IPS-NIHi7 (cell line): ENCODE measurements at regions not wholly inside any gene's neighbourhood (a gene's known extent, or its start where the extent isn't known, plus 50 kb on each side); places are given as distances from the start of the nearest gene placed in this dataset.

ENCODE experiments used
- DNase-seq: peaks from one replicate; pipeline ENCODE4 v3.0.0; 2012; ENCODE audit warnings: mixed read lengths; ENCODE audit errors: extremely low spot score

DNA sequence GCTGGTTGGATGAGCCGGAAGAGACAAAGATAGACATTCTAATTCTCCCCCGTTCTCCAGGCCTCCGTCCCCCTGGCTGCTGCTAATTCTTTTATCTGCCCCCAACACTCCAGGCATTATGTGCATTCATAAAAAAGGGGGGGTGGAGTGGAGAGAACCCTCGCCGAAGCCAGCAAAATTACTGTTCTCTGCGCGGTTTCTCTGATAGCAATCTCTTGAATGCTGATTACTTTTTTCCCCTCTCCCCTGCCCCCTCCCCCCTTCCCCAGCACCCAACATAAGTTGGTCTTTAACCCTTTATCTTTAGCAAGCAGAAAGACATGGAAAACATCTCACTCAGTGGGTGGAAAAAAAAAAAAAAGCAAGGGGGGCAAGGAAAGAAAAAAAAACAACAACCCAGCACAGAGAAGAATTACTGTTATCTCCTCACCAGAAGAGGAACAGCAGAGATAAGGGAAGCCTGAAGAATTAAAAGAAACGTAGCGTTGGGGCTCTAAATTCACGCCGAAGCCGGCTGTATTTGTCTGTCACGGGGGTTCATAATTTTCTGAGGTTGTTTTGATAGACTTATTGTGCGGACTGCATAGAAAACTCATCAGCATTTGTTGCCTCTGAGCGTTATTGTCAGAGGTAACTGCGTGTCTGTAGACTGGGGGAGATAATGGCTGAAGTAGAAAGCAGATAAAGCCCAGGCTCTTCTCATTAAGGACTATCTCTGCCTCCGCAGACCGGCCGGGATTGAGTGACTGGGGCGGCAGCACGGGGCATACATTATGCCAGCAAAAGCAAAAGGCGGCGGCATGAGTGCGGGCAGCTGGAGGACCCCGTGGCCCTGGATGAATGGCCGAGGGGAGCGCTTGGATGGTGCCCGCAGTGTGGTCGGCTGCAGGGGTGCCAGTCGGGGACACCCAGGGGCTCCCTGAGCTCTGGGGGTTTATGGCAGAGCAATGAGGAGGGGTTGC lies 126.9 kb downstream of the MRM1 start:
- no peak for DNase-seq

GRCh38 chr17:36730095-36730808 lies 128.9 kb downstream of the MRM1 start:
- DNase-seq, result no peak

GRCh38 chr17:36730857-36731490 lies 129.6 kb downstream of the MRM1 start:
- DNase-seq, result no peak

- DNase-seq, result peak; percentile 69
Measured at GRCh38 chr17:36731811-36732210, 130.4 kb downstream of the MRM1 start.

DNA sequence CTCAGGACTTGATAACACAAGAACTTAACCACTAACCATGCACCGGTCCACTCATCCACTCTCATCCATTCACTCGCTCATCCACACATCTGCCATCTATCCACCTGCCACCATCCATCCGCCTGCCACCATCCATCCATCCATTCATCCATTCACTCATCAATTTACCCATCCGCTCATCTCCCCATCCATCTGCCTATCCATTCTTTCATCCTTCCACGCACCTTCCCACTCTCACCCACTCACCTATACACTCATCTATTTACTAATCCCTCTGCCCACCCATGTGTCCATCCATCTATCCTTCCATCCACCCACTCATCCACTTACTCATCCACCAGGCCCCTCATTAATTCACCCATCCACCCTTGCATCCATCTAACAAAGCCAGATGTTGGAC lies 131.0 kb downstream of the MRM1 start:
- DNase-seq, result no peak

GRCh38 chr17:36736201-36737156 lies 135.1 kb downstream of the MRM1 start:
- no peak for DNase-seq

GRCh38 chr17:36739208-36739607 lies 137.8 kb downstream of the MRM1 start:
- DNase-seq, result no peak

- DNase-seq, result no peak
Measured at GRCh38 chr17:36740157-36740556, 138.8 kb downstream of the MRM1 start.

- no peak for DNase-seq
Measured at GRCh38 chr17:36741019-36741902, 139.9 kb downstream of the MRM1 start.

DNA sequence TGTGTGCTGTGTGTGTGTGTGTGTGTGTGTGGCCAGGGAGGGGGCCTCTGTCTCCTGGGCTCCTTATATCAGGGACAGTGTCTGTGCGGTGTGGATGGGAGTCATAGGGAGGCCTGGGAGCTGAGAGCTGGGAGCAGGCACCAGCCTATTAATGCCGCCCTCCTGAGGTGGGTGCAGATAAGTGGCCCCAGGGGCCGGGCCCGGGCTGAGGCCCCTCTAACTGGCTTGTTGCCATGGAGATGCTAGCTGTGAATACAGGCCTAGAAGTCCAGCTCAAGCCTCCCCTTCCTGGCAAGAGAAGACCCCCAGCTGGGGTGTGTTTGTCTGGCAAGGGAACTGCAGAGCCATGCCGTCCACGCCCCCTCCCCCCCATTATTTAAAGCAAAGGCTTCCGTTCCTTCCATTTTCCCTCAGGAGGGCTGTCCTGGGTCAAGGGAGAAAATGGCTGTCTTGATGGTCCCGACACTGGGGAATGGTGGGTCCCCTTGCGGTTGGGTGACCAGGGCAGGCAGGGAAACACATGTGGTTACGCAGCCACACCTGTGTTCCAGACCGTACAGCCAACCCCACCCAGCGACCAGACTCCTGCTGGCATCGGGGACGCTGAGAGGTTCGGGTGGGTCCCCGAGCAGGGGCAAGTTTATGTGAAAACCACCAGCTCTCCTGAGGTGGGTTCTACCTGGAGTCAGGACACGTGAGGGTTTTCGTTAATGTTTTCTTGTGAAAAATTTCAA lies 141.1 kb downstream of the MRM1 start:
- DNase-seq, result peak; percentile 49

DNA sequence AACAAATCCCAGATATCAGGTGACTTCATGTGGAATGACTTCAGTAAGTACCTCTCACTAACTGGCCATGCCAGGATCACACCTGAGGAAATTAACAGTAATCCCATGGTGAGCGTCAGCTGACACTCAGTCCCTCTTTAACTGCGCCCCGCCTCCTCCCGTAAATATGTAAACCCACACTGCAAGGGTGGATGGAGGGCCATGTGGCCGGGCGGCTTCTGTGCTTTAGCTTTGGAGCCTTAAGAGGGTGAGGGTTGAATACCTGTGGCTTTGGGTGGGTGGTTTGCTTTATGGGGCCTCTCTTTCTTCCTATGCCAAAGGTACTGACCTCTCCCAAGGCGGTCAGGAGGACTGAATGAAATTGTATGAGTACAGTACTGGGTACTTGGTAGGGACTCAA lies 141.7 kb downstream of the MRM1 start:
- DNase-seq, result no peak

DNA sequence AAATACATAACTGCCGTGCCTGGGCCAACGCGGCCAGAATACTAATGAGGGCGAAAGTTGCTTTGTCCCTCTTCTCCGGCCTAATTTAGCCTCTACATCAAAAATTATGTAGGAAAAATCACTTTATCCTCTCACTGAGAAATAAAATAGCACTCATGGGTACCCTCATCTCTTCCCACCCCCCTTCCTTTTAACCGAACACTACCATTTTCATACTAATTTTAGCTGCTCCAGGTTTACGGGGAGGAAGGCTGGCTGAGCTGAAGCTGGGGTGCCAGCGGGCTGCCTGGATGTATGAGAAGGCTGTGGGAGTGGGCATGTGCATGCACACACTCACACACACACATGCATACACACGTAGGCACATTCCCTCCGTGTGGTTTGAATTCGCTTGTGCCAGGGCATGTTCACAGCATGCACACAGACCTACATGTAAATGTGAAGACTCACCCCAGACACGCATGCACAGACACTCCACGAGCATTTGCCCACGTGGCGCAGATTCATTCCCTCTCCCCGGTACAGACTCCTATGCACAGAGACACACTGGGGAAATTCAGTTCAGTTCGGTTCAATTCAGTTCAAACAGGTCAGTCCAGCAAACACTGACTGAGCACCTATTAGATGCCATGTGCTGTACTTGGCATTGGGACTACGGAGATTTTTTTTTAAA lies 145.1 kb downstream of the MRM1 start:
- DNase-seq, result no peak

DNA sequence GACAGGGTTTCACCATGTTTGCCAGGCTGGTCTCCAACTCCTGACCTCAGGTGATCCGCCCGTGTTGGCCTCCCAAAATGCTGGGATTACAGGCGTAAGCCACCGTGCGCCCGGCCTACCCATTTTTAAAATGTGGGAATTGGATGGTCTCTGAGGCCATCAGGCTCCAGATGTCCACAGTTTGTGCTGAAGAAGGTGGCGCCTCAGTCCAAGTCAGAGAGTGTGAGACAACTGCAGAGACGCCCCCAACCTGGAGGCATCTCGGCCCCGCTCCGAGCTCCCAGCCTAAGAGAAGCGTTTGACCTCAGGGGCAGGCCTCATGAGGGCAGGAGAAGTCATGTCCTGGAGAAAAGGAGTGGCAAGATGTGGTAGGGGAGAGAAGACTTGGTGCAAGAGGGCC lies 146.5 kb downstream of the MRM1 start:
- DNase-seq, result no peak

DNA sequence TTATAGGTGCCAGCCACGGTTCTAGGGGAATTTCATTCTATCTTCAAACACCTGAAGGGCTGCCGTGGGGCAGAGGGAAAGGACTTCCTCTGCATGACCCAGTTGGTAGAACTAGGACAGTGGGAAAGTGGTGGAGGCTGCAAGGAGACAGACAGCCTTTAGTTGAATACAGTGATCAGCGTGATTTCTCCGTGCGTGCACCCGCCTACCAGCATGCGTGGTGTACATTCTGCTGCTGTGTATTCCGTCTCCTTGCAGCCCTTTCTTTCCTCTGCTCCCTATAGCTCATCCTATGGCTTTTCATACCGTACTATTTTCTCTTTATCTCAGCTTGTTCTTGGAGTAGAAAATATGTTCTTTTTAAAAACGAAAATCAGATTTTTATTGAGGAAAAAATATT lies 146.9 kb downstream of the MRM1 start:
- DNase-seq, result no peak

DNA sequence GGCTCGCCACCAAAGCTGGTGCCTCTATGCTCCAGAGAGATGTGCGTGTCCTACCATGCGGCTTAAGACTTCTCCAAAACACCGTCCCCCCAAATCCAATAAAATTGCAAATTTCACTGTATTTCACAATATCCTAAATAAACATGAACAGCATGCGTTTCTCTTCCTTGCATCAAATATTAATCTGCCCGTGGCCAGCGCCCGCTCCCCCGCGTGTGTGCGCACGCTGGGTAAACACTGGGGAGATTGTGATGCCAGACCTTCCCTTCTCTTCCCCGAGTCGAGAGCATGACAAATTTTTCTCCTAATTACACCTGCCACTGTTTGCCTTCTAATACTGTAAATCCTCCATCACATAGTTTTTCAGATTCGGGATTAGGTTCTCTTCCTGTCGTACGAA lies 148.1 kb downstream of the MRM1 start:
- no peak for DNase-seq

DNA sequence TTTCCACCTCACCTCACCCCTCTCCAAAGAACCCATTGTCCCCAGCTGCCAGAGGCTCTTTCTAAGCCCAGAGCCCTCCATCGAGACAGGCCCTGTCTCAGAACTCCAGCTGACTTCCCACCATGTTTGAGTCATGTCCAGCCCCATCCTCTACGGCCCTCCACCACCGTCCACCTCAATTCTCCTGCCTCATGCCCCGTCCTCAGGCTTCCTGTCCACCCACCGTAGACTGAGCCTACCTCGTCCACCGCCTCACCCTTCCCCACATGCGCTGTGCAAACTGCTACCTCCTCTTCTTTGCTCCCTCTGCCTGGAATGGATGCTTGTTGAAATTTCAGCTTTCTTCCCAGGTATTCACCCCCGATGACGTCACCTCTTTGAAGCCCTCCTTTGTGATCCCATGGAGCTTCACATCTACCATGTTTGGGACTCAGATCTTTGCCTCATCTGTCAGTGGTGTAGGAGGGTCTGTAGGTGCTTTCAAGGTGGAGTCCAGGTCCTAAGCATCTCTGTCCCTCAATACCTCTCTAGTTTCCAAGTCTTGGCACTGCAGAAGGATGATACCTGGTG lies 149.0 kb downstream of the MRM1 start:
- no peak for DNase-seq

DNA sequence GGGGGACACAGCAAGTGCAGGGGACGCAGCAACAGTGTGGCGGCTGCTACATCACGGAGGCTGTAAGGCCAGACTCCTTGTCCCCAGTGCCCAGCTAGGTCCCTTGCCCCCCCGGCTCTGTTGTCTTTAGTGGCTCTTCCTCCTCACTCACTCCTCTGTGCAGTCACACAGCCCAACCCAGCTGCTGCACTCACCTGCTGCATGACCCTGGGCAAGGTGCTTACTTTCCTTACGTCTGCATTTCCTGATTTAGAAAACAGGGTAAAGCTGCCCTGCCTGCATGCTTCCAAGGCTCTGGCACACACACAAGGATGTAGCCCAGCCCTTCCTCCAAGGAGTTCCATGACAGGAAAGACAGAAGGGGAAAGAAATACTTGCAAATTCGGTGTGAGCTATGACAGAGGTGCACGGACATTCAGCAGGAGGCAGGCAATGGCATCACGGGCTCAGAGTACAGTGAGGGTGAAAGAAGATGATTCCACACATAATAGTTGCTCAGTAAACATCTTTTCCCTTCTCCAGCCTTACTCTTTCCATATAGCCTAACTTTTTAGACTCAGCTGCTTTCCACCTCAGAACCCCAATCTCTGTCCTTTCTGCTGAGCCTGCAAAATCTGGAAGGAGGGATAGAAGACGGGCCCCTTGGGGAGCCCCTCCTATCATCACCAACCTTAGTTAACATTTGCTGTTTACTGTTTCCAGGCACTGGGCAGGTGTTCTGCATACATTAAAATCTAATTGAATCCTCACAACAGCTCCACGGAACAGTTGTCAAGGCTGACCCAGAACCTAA lies 150.9 kb downstream of the MRM1 start:
- no peak for DNase-seq

DNA sequence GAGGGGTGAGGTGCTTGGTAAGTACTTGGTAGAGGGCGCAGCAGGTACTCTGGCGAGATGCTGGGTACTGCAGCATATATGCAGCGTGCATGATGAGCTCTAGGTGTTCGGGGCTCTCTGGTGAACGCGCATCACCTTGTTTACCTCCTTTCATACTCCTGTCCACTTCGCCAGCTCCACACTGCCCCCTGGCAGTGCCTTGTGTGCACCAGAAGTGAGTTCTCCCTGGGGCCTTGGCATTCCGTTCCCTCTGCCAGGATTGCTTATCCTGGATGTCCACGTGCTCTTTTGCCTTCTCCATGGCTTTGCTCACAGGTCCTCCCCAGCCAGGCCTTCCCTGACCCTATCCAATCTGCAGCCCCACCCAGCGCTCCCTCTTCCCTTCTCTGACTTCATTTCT lies 154.2 kb downstream of the MRM1 start:
- DNase-seq, result peak; percentile 81
